H1 (cell line): ENCODE measurements at regions not wholly inside any gene's neighbourhood (a gene's known extent, or its start where the extent isn't known, plus 50 kb on each side); places are given as distances from the start of the nearest gene placed in this dataset.

Experiments used
- CTCF ChIA-PET: fragments of 300-600 bp; sonication (Branson Sonifier 250); formaldehyde crosslinking; loops from one replicate; lab custom pipeline; 2021; ENCODE audit not compliant: partially characterized antibody; lab: Charles Lee
- POLR2A ChIA-PET: fragments of 300-600 bp; sonication (Branson Sonifier 250); formaldehyde crosslinking; loops from one replicate; lab custom pipeline; 2021; ENCODE audit warnings: inconsistent platforms; ENCODE audit not compliant: partially characterized antibody; lab: Charles Lee
- DNase-seq, 2 experiments: peaks; one replicate each; pipeline versions ENCODE4 v3.0.0 to v3.0.0-alpha.2; 2010 to 2022; ENCODE audit warnings: low spot score in 2 of 2, low read depth in 1 of 2, mixed read lengths in 1 of 2
- FAIRE-seq: peaks from 2 replicates; lab custom pipeline; 2011; peaks lifted over from hg19 to GRCh38; lab: Jason Lieb, UNC
- H2AFZ ChIP-seq: 2 replicates; pipeline ENCODE4 v1.8.1; 2012; ENCODE audit warnings: low read length, inconsistent platforms
- H2AK5ac ChIP-seq: 2 replicates; pipeline ENCODE4 v1.6.1; 2013; ENCODE audit warnings: low read depth, low read length
- H2BK120ac ChIP-seq: replicated peaks from 2 replicates; pipeline ENCODE3; 2013; ENCODE audit warnings: low read depth, low read length, inconsistent platforms
- H2BK12ac ChIP-seq: 2 replicates; pipeline ENCODE4 v1.6.1; 2013; ENCODE audit warnings: low read depth, low read length
- H2BK15ac ChIP-seq: 2 replicates; pipeline ENCODE4 v1.6.1; 2013; ENCODE audit warnings: low read length
- H2BK20ac ChIP-seq: 2 replicates; pipeline ENCODE4 v1.6.1; 2013; ENCODE audit warnings: low read length
- H2BK5ac ChIP-seq: 2 replicates; pipeline ENCODE4 v1.6.1; 2013; ENCODE audit warnings: low read depth, low read length
- H3K14ac ChIP-seq: 2 replicates; pipeline ENCODE4 v1.6.1; 2013; ENCODE audit warnings: inconsistent platforms; ENCODE audit not compliant: insufficient read length
- H3K18ac ChIP-seq: 2 replicates; pipeline ENCODE4 v1.6.1; 2013; ENCODE audit warnings: low read length; ENCODE audit errors: extremely low read depth
- H3K23ac ChIP-seq: 2 replicates; pipeline ENCODE4 v1.6.1; 2013; ENCODE audit warnings: inconsistent platforms; ENCODE audit not compliant: insufficient read length
- H3K23me2 ChIP-seq: 2 replicates; pipeline ENCODE4 v1.6.1; 2013; ENCODE audit warnings: low read depth, low read length
- H3K27ac ChIP-seq: 2 replicates; pipeline ENCODE4 v1.6.1; 2011; ENCODE audit warnings: low read depth, low read length, inconsistent platforms
- H3K27me3 ChIP-seq, 4 experiments: replicated peaks in 1 of 4; 1 replicate in 1 of 4; 2 replicates in 3 of 4; pipeline versions ENCODE4 v1.6.1 to v1.8.1; 2011 to 2013; ENCODE audit warnings: low read length in 3 of 4, mild to moderate bottlenecking in 3 of 4, inconsistent platforms in 2 of 4, mixed read lengths in 2 of 4, moderate library complexity in 1 of 4; ENCODE audit not compliant: control insufficient read depth in 3 of 4, insufficient read depth in 3 of 4; ENCODE audit errors: extremely low read depth in 1 of 4
- H3K36me3 ChIP-seq, 4 experiments: 2 replicates each; pipeline versions ENCODE4 v1.6.1 to v1.8.1; 2011 to 2013; ENCODE audit warnings: mild to moderate bottlenecking in 4 of 4, low read length in 3 of 4, moderate library complexity in 2 of 4, control low read depth in 1 of 4, inconsistent platforms in 1 of 4; ENCODE audit not compliant: insufficient read depth in 4 of 4, control insufficient read depth in 2 of 4
- H3K4ac ChIP-seq: replicated peaks from 2 replicates; pipeline ENCODE3; 2013; ENCODE audit warnings: low read length, low read depth, mixed read lengths, inconsistent platforms; ENCODE audit not compliant: insufficient read length
- H3K4me1 ChIP-seq, 4 experiments: replicated peaks in 1 of 4; 1 replicate in 1 of 4; 2 replicates in 3 of 4; pipeline versions ENCODE4 v1.6.1 to v1.8.1; 2011 to 2013; ENCODE audit warnings: low read length in 3 of 4, inconsistent platforms in 2 of 4, mixed read lengths in 1 of 4; ENCODE audit not compliant: insufficient read depth in 4 of 4, control insufficient read depth in 3 of 4
- H3K4me2 ChIP-seq, 2 experiments: 2 replicates each; pipeline versions ENCODE4 v1.6.1 to v1.8.1; 2011 to 2013; ENCODE audit warnings: low read depth in 2 of 2, low read length in 2 of 2, control low read depth in 1 of 2, inconsistent platforms in 1 of 2, mild to moderate bottlenecking in 1 of 2; ENCODE audit not compliant: insufficient read depth in 1 of 2
- H3K4me3 ChIP-seq, 4 experiments: fragments of 200-600, 300-600 bp in 1 of 4; sonication (generic), shearing (Covaris generic), sonication (Bioruptor Twin) in 1 of 4; 2 replicates each; pipeline versions ENCODE4 v1.5.1 to v1.8.1; 2011 to 2016; ENCODE audit warnings: low read length in 4 of 4, low read depth in 3 of 4, control low read depth in 2 of 4, inconsistent platforms in 2 of 4, mild to moderate bottlenecking in 2 of 4, mixed read lengths in 1 of 4, moderate library complexity in 1 of 4; ENCODE audit not compliant: insufficient read depth in 2 of 4; ENCODE audit errors: extremely low read depth in 1 of 4
- H3K56ac ChIP-seq: replicated peaks from 2 replicates; pipeline ENCODE3; 2013; ENCODE audit warnings: low read depth, mild to moderate bottlenecking, mixed read lengths, low read length, inconsistent platforms; ENCODE audit not compliant: insufficient read length
- H3K79me1 ChIP-seq: 2 replicates; pipeline ENCODE4 v1.6.1; 2013; ENCODE audit warnings: low read depth, low read length, control low read depth
- H3K79me2 ChIP-seq, 2 experiments: 2 replicates each; pipeline versions ENCODE4 v1.6.1 to v1.8.1; 2012 to 2013; ENCODE audit warnings: low read length in 2 of 2, mild to moderate bottlenecking in 2 of 2, inconsistent platforms in 1 of 2; ENCODE audit not compliant: insufficient read depth in 2 of 2, control insufficient read depth in 1 of 2
- H3K9ac ChIP-seq, 4 experiments: replicated peaks in 1 of 4; 1 replicate in 1 of 4; 2 replicates in 3 of 4; pipeline versions ENCODE4 v1.6.1 to v1.8.1; 2011 to 2013; ENCODE audit warnings: low read depth in 3 of 4, low read length in 3 of 4, control low read depth in 2 of 4, mild to moderate bottlenecking in 2 of 4, moderate library complexity in 2 of 4, inconsistent platforms in 1 of 4; ENCODE audit errors: extremely low read depth in 1 of 4
- H3K9me3 ChIP-seq, 2 experiments: 2 replicates each; pipeline versions ENCODE4 v1.6.1 to v1.8.1; 2012 to 2013; ENCODE audit warnings: mild to moderate bottlenecking in 2 of 2, moderate library complexity in 2 of 2, control low read depth in 1 of 2, inconsistent platforms in 1 of 2, low read depth in 1 of 2, low read length in 1 of 2, mixed read lengths in 1 of 2; ENCODE audit not compliant: insufficient read depth in 2 of 2
- H4K20me1 ChIP-seq, 2 experiments: replicated peaks in 1 of 2; 2 replicates each; pipeline versions ENCODE3 to v1.8.1; 2011 to 2013; ENCODE audit warnings: inconsistent platforms in 2 of 2, low read length in 2 of 2, mild to moderate bottlenecking in 1 of 2; ENCODE audit not compliant: insufficient read depth in 2 of 2, control insufficient read depth in 1 of 2
- H4K5ac ChIP-seq: 2 replicates; pipeline ENCODE4 v1.6.1; 2013; ENCODE audit warnings: low read length, low read depth, mixed read lengths, inconsistent platforms; ENCODE audit not compliant: insufficient read length
- H4K8ac ChIP-seq: 2 replicates; pipeline ENCODE4 v1.8.0; 2013; ENCODE audit warnings: mild to moderate bottlenecking, moderate library complexity, low read length, inconsistent platforms; ENCODE audit not compliant: insufficient read depth; ENCODE audit errors: extremely low read depth
- H4K91ac ChIP-seq: replicated peaks from 2 replicates; pipeline ENCODE3; 2013; ENCODE audit warnings: low read length, mixed read lengths, inconsistent platforms; ENCODE audit not compliant: insufficient read length
- CEBPB ChIP-seq: IDR thresholded peaks from 2 replicates; pipeline ENCODE4 v1.6.1; 2012; ENCODE audit warnings: low read depth, low read length
- CHD1 ChIP-seq: IDR thresholded peaks from 2 replicates; pipeline ENCODE4 v1.6.1; 2012; ENCODE audit warnings: low read depth, low read length, improper control_type of control experiment
- JUN ChIP-seq: IDR thresholded peaks from 2 replicates; pipeline ENCODE4 v1.6.1; 2011; ENCODE audit warnings: low read depth, mild to moderate bottlenecking, improper control_type of control experiment, low read length
- JUND ChIP-seq: IDR thresholded peaks from 2 replicates; pipeline ENCODE4 v1.6.1; 2011; ENCODE audit warnings: mild to moderate bottlenecking, improper control_type of control experiment, low read length
- MAFK ChIP-seq: IDR thresholded peaks from 2 replicates; pipeline ENCODE4 v1.6.1; 2012; ENCODE audit warnings: low read depth, mild to moderate bottlenecking, improper control_type of control experiment, low read length
- NRF1 ChIP-seq: IDR thresholded peaks from 2 replicates; pipeline ENCODE4 v1.6.1; 2011; ENCODE audit warnings: mild to moderate bottlenecking, low read depth, low read length, improper control_type of control experiment
- POLR2A ChIP-seq, 2 experiments: IDR thresholded peaks; 1 replicate in 1 of 2; 2 replicates in 1 of 2; pipeline ENCODE4 v1.6.1; 2011; ENCODE audit warnings: low read depth in 2 of 2, low read length in 2 of 2, mild to moderate bottlenecking in 2 of 2; ENCODE audit errors: control extremely low read depth in 1 of 2
- POU5F1 ChIP-seq: IDR thresholded peaks from 2 replicates; pipeline ENCODE4 v1.6.1; 2011; ENCODE audit warnings: low read depth, mild to moderate bottlenecking, low read length, moderate library complexity
- RAD21 ChIP-seq, 2 experiments: IDR thresholded peaks in 1 of 2; conservative IDR thresholded peaks in 1 of 2; 2 replicates each; pipeline ENCODE4 v1.6.1; 2011; ENCODE audit warnings: low read depth in 2 of 2, low read length in 2 of 2, improper control_type of control experiment in 1 of 2, inconsistent platforms in 1 of 2, mild to moderate bottlenecking in 1 of 2, moderate library complexity in 1 of 2
- RNF2 ChIP-seq: fragments of 200-900, 300-1000 bp; sonication (generic); IDR thresholded peaks from 2 replicates; pipeline ENCODE4 v1.7.1; 2016; ENCODE audit warnings: borderline replicate concordance, low read depth, mild to moderate bottlenecking, antibody characterized with exemption, low read length; ENCODE audit not compliant: poor library complexity, severe bottlenecking; ENCODE audit errors: missing control alignments
- SRF ChIP-seq: IDR thresholded peaks from 2 replicates; pipeline ENCODE4 v1.6.1; 2011; ENCODE audit warnings: mild to moderate bottlenecking, low read depth, low read length, moderate library complexity
- WGBS, 2 experiments: shearing (Covaris generic) in 1 of 2; methylation state at CpG; one replicate each; pipeline versions ENCODE4 v1.1.6 to v1.1.7; 2013 to 2015; ENCODE audit warnings: low lambda C conversion rate in 2 of 2, mixed read lengths in 2 of 2, inconsistent platforms in 1 of 2, low coverage in 1 of 2, missing lambda C conversion rate in 1 of 2; ENCODE audit not compliant: insufficient replicate concordance in 2 of 2, insufficient coverage in 1 of 2, insufficient read length in 1 of 2; ENCODE audit errors: extremely low coverage in 1 of 2, missing lambda C conversion rate in 1 of 2; 5-methylcytosine and 5-hydroxymethylcytosine counted together
- TF ChIP-seq, protein P1 (sequence below): IDR thresholded peaks from 2 replicates; pipeline ENCODE4 v1.6.1; 2012; ENCODE audit warnings: inconsistent platforms

DNA sequence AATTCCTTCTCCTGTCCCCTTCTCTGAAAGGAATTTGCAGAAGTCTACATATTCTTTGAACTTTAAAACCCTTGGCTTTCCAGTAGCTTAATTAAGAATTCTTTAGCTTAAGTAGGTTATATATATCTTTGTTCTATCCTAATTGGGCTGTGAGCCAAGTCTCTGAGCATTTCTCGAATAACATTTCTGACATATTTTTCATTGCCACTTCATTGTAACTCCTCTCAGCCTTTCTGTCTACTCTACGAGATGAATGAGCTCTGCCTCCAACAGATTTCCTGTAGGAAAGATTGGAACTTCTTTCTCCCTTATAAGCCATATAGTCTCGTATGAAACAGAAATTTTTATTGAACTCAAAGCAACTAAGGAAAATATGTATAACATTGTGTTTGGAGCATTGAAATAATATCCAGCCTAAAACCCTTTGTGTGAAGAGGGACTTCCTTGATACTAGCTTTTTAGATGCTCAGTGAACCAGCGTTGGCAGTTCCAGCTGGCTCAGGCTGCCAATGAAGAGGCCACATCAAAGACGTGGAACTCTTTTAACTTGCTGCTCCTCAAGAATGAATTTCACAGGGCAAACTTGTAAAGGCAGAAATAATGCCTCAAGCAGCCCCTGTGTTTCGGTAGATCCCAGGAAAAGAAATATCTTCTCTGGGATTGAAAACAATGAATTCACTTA lies 87.7 kb upstream of the NOX3 start:
- 92% methylated on average over 6 of the region's 6 CpGs; no CpG with 5 or more reads in 1 of the 2 experiments for WGBS, 2 experiments
- CTCF ChIA-PET: interaction anchor here (0.6 kb wide), 1 partner anchor 795 kb away, joined by 3 read pairs; no protein-coding TSS in a partner anchor
- TF ChIP-seq SRF (no peak), JUN (no peak), CEBPB (no peak), JUND (no peak), POU5F1 (no peak), NRF1 (no peak), POLR2A (IDR thresholded peaks at IDR 0.05; ENCODE audit: control extremely low read depth in 1 of 2, low read depth in 2 of 2, low read length in 2 of 2) (no peak), CHD1 (no peak), MAFK (no peak), RNF2 (no peak), RAD21 (IDR thresholded peaks at IDR 0.05 in 1 of 2, conservative IDR thresholded peaks at IDR 0.05 in 1 of 2; ENCODE audit: low read depth in 2 of 2, low read length in 2 of 2) (no peak)
- TF ChIP-seq, protein P1, sequence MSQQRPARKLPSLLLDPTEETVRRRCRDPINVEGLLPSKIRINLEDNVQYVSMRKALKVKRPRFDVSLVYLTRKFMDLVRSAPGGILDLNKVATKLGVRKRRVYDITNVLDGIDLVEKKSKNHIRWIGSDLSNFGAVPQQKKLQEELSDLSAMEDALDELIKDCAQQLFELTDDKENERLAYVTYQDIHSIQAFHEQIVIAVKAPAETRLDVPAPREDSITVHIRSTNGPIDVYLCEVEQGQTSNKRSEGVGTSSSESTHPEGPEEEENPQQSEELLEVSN: no peak

More for the DNA sequence above, 87.7 kb upstream of the NOX3 start:
- no peaks in the 10 kb centered on the region for H3K27me3 ChIP-seq
- FAIRE-seq (no peak), DNase-seq (no peak)
- H3K79me2 ChIP-seq: no peaks in the 10 kb centered on the region
- H3K4me2 ChIP-seq: no peak overlapping the region
- POLR2A ChIA-PET: no interaction called here
- H3K23ac ChIP-seq: no peak overlapping the region
- no peak overlapping the region for H3K14ac ChIP-seq
- H3K4me3 ChIP-seq: no peak overlapping the region
- no peak overlapping the region for H2AK5ac ChIP-seq
- no peaks in the 10 kb centered on the region for H3K79me1 ChIP-seq
- no peaks in the 10 kb centered on the region for H3K23me2 ChIP-seq
- no peak overlapping the region for H2BK15ac ChIP-seq
- no peak overlapping the region for H4K91ac ChIP-seq
- H3K18ac ChIP-seq: no peak overlapping the region
- H3K9me3 ChIP-seq: no peaks in the 10 kb centered on the region
- H3K27ac ChIP-seq: no peak overlapping the region
- H4K5ac ChIP-seq: no peak overlapping the region
- no peak overlapping the region for H2BK120ac ChIP-seq
- no peak overlapping the region for H3K9ac ChIP-seq
- H4K20me1 ChIP-seq: no peaks in the 10 kb centered on the region
- no peak overlapping the region for H4K8ac ChIP-seq
- H3K36me3 ChIP-seq: no peaks in the 10 kb centered on the region
- peaks cover 0 to 3% (median 0%) of the 10 kb centered on the region in 4 experiments; a peak in 1 of 7 replicates for H3K4me1 ChIP-seq
- H3K56ac ChIP-seq: no peak overlapping the region
- no peak overlapping the region for H2BK12ac ChIP-seq
- H2AFZ ChIP-seq: no peak overlapping the region
- H2BK20ac ChIP-seq: no peak overlapping the region
- H3K4ac ChIP-seq: no peak overlapping the region
- no peak overlapping the region for H2BK5ac ChIP-seq
